ENCODE measurements at regions not wholly inside any gene's neighbourhood (a gene's known extent, or its start where the extent isn't known, plus 50 kb on each side); places are given as distances from the start of the nearest gene placed in this dataset.

GRCh38 chr6:84929212-84929611 lies 164.8 kb upstream of the TBX18 start:
- no peaks in the 10 kb centered on the region for H3K27me3 ChIP-seq (ENCODE audit: control insufficient read depth, low read length)
- H3K4me3 ChIP-seq (ENCODE audit: low read length) = no peak overlapping the region
- no peaks in the 10 kb centered on the region for H3K9me3 ChIP-seq (ENCODE audit: control insufficient read depth, insufficient read depth, low read length)
- TF ChIP-seq EZH2phosphoT487 (IDR thresholded peaks at IDR 0.05; ENCODE audit: borderline replicate concordance, low read length) (no peak), CTCF (IDR thresholded peaks at IDR 0.05; ENCODE audit: low read depth, low read length, poor library complexity, severe bottlenecking) (no peak)
- no peaks in the 10 kb centered on the region for H3F3A ChIP-seq (ENCODE audit: control insufficient read depth, insufficient read depth)
- H4K20me1 ChIP-seq (ENCODE audit: control insufficient read depth, insufficient read depth, low read depth, low read length) = no peaks in the 10 kb centered on the region
- H3K9me2 ChIP-seq (replicated peaks; ENCODE audit: control insufficient read depth, low read length) = no peaks in the 10 kb centered on the region
- no peaks in the 10 kb centered on the region for H3K4me1 ChIP-seq (ENCODE audit: control insufficient read depth, low read length)
- no peaks in the 10 kb centered on the region for H3K36me3 ChIP-seq (ENCODE audit: control insufficient read depth, low read length)
- no peaks in the 10 kb centered on the region for H3K79me2 ChIP-seq (ENCODE audit: control insufficient read depth, low read length)
- H3K27ac ChIP-seq (ENCODE audit: low read depth, low read length) = no peak overlapping the region
- H3K4me2 ChIP-seq (ENCODE audit: low read length) = no peak overlapping the region

- no peak overlapping the region for H3K27ac ChIP-seq (ENCODE audit: low read depth, low read length)
Measured at GRCh38 chr6:84927551-84927950, 163.2 kb upstream of the TBX18 start.

GRCh38 chr6:84926189-84927155 lies 162.1 kb upstream of the TBX18 start:
- H4K20me1 ChIP-seq (ENCODE audit: control insufficient read depth, insufficient read depth, low read depth, low read length) = no peaks in the 10 kb centered on the region
- no peaks in the 10 kb centered on the region for H3K36me3 ChIP-seq (ENCODE audit: control insufficient read depth, low read length)
- no peaks in the 10 kb centered on the region for H3K9me2 ChIP-seq (replicated peaks; ENCODE audit: control insufficient read depth, low read length)
- no peak overlapping the region for H3K4me3 ChIP-seq (ENCODE audit: low read length)
- no peaks in the 10 kb centered on the region for H3F3A ChIP-seq (ENCODE audit: control insufficient read depth, insufficient read depth)
- H3K79me2 ChIP-seq (ENCODE audit: control insufficient read depth, low read length) = no peaks in the 10 kb centered on the region
- no peak overlapping the region for H3K27ac ChIP-seq (ENCODE audit: low read depth, low read length)
- H3K4me2 ChIP-seq (ENCODE audit: low read length) = no peak overlapping the region
- TF ChIP-seq CTCF (IDR thresholded peaks at IDR 0.05; ENCODE audit: low read depth, low read length, poor library complexity, severe bottlenecking) (no peak), EZH2phosphoT487 (IDR thresholded peaks at IDR 0.05; ENCODE audit: borderline replicate concordance, low read length) (no peak)
- no peaks in the 10 kb centered on the region for H3K9me3 ChIP-seq (ENCODE audit: control insufficient read depth, insufficient read depth, low read length)
- H3K4me1 ChIP-seq (ENCODE audit: control insufficient read depth, low read length) = no peaks in the 10 kb centered on the region
- H3K27me3 ChIP-seq (ENCODE audit: control insufficient read depth, low read length) = no peaks in the 10 kb centered on the region

More at GRCh38 chr6:84927551-84927950, 163.2 kb upstream of the TBX18 start:
- Histone ChIP-seq H3K79me2 (ENCODE audit: control insufficient read depth, low read length) (no peaks in the 10 kb centered on the region), H4K20me1 (ENCODE audit: control insufficient read depth, insufficient read depth, low read depth, low read length) (no peaks in the 10 kb centered on the region), H3K4me1 (ENCODE audit: control insufficient read depth, low read length) (no peaks in the 10 kb centered on the region), H3F3A (ENCODE audit: control insufficient read depth, insufficient read depth) (no peaks in the 10 kb centered on the region), H3K9me3 (ENCODE audit: control insufficient read depth, insufficient read depth, low read length) (no peaks in the 10 kb centered on the region), H3K4me3 (ENCODE audit: low read length) (no peak overlapping the region), H3K4me2 (ENCODE audit: low read length) (no peak overlapping the region), H3K36me3 (ENCODE audit: control insufficient read depth, low read length) (no peaks in the 10 kb centered on the region), H3K27me3 (ENCODE audit: control insufficient read depth, low read length) (no peaks in the 10 kb centered on the region), H3K9me2 (replicated peaks; ENCODE audit: control insufficient read depth, low read length) (no peaks in the 10 kb centered on the region)
- TF ChIP-seq EZH2phosphoT487 (IDR thresholded peaks at IDR 0.05; ENCODE audit: borderline replicate concordance, low read length) (no peak), CTCF (IDR thresholded peaks at IDR 0.05; ENCODE audit: low read depth, low read length, poor library complexity, severe bottlenecking) (no peak)

Data from DOHH2 (cell line).